HG02938 (cell line): ENCODE measurements at regions not wholly inside any gene's neighbourhood (a gene's known extent, or its start where the extent isn't known, plus 50 kb on each side); places are given as distances from the start of the nearest gene placed in this dataset.

ENCODE experiments used
- ATAC-seq: cut with Tn5 transposase; IDR thresholded peaks from one replicate; pipeline ENCODE4 v1.9.1; 2021; ENCODE audit warnings: mild to moderate bottlenecking, moderate library complexity; ENCODE audit not compliant: unreplicated experiment

GRCh38 chr6:122524056-122524455 is 52.4 kb upstream of the SERINC1 start:
- no peak for ATAC-seq

DNA sequence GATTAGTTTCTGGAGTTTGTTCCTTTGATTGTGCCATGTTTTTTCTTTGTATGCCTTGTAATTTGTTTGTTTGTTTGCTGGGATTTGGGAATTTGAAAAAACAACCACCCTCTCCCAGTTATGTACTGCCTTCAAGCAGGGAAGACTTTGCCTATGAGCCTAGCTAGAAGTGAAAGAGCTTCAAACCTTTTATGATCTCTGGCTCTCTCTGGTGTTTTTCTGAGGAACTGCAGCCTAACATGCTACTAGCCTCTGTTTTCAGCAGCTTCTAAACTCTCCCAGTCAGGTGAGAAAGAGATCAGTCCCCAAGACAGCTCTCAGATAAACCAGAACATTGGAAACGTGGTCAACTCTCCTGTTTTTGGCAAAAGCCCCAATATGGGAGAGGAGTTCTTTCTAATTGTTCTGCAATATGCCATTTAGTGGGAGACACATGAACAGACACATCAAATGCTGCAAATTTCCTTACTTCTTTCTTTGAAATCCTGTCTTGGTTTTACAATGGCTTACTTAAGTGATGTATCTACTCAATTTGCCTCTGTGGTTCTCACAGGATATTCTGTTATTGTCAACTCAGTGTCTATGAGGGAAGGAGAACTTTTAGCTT is 58.9 kb upstream of the SERINC1 start:
- peak; percentile 98 for ATAC-seq

GRCh38 chr6:122548281-122548680 is 61.9 kb upstream of the PKIB start:
- ATAC-seq = no peak

DNA sequence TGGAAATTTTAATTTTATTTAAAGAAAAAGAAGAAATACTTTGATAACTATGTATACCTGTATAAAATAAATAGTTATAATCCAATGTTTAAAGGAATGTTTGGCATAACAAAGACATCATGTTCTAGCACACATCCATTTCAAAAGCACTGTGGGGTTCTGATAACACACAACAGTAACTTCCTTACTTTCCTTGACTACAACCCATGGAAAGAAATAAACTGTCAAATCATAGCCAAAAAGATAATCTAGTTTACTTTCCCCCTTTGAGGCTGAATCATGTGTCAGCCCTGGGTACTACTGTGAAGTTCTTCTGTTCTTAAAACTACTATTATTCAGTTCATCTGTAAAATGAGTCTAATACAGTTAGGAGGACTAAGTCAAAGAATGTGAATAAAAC is 61.4 kb upstream of the PKIB start:
- ATAC-seq = no peak

- ATAC-seq = no peak
Observed at GRCh38 chr6:122553697-122554096, 56.5 kb upstream of the PKIB start.

GRCh38 chr6:122555561-122555960 is 54.6 kb upstream of the PKIB start:
- ATAC-seq = no peak

- ATAC-seq = no peak
Observed at GRCh38 chr6:122558080-122558479, 52.1 kb upstream of the PKIB start.
